ENCODE measurements at regions not wholly inside any gene's neighbourhood (a gene's known extent, or its start where the extent isn't known, plus 50 kb on each side); places are given as distances from the start of the nearest gene placed in this dataset.
A peak's percentile ranks its signal among the peaks of the same experiment; 100 is the strongest.

DNA sequence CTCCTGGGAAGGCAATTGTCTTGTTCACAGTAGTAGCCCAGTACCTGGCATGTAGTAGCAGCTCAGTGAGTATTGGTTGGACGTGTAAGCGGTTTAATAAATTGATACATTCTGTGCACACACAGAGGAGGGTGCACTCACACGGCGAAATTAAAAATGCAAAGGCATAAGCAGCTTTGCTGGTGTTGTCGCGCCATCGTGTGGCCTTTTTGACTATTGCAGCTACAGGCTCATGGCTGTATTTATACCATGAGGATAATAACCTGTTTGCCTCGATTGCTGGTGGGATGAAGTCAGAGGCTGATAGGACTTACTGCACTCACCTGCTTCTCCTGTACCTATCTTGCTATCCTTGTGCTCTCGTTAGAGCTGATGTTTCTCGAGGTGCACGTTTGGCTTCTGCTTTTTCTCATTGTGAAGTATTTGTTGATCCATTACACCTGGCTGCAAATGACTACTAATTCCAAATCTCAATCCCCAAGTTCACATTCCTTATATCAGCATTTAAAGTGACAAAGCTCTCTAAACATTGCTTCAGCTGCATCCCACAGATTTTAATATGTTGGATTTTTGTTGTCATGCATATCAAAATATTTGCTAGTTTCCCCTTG lies 61.5 kb downstream of the TBXT start:
- no peak overlapping the region for H3K4me3 ChIP-seq (ENCODE audit: low read length)
- no peak overlapping the region for H3K27ac ChIP-seq (ENCODE audit: low read length)
- no peaks in the 10 kb centered on the region for H3K27me3 ChIP-seq (ENCODE audit: control insufficient read depth, insufficient read depth, low read length)
- H3K36me3 ChIP-seq (ENCODE audit: control insufficient read depth, low read depth, low read length) = no peaks in the 10 kb centered on the region
- no peak overlapping the region for H3K9ac ChIP-seq (ENCODE audit: low read length)
- H3K4me1 ChIP-seq (ENCODE audit: control insufficient read depth, low read depth, low read length) = no peaks in the 10 kb centered on the region
- peaks cover 11% of the 10 kb centered on the region for H3K9me3 ChIP-seq (ENCODE audit: control insufficient read depth, low read depth, low read length)

DNA sequence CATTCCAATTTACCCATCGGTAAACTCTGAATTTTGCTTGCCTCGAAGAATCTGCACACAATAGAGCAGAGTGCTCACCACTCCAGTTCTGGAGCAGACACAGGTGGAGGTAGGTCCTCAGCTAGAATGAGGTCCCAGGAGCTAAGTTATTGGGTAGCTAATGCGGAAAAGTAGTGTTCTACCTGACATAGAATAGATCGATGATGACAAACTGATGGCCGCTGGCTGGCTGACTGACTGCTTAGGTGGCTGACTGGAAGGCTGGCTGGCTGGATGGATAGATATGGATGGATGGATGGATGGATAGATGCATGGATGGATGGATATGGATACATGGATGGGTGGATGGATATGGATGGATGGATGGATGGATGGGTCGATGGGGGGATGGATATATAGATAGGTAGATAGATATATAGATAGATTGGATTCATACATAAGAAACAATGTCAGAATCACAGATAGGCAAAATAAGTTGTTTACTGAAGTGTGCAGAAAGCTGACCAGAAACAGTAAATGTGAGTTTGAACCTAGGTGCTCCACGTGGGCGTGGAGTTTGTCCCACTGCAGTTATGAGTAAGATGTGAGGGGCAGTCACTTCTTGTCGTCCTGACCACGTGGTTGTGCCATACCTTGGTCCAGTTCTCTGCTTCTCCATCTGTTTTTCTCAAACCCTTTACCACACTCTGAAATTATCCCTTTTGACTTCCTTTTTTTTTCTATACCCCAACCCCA lies 62.1 kb downstream of the TBXT start:
- H3K27ac ChIP-seq (ENCODE audit: low read length) = no peak overlapping the region
- H3K9ac ChIP-seq (ENCODE audit: low read length) = no peak overlapping the region
- peaks cover 14% of the 10 kb centered on the region for H3K9me3 ChIP-seq (ENCODE audit: control insufficient read depth, low read depth, low read length)
- H3K4me3 ChIP-seq (ENCODE audit: low read length) = no peak overlapping the region
- no peaks in the 10 kb centered on the region for H3K4me1 ChIP-seq (ENCODE audit: control insufficient read depth, low read depth, low read length)
- no peaks in the 10 kb centered on the region for H3K36me3 ChIP-seq (ENCODE audit: control insufficient read depth, low read depth, low read length)
- H3K27me3 ChIP-seq (ENCODE audit: control insufficient read depth, insufficient read depth, low read length) = no peaks in the 10 kb centered on the region

- H3K9me3 ChIP-seq (ENCODE audit: control insufficient read depth, low read depth, low read length) = peaks cover 14% of the 10 kb centered on the region
- H3K27me3 ChIP-seq (ENCODE audit: control insufficient read depth, insufficient read depth, low read length) = no peaks in the 10 kb centered on the region
- no peaks in the 10 kb centered on the region for H3K36me3 ChIP-seq (ENCODE audit: control insufficient read depth, low read depth, low read length)
- no peak overlapping the region for H3K9ac ChIP-seq (ENCODE audit: low read length)
- H3K4me1 ChIP-seq (ENCODE audit: control insufficient read depth, low read depth, low read length) = no peaks in the 10 kb centered on the region
- H3K27ac ChIP-seq (ENCODE audit: low read length) = no peak overlapping the region
- no peak overlapping the region for H3K4me3 ChIP-seq (ENCODE audit: low read length)
Measured at GRCh38 chr6:166104872-166105271, 62.8 kb downstream of the TBXT start.

DNA sequence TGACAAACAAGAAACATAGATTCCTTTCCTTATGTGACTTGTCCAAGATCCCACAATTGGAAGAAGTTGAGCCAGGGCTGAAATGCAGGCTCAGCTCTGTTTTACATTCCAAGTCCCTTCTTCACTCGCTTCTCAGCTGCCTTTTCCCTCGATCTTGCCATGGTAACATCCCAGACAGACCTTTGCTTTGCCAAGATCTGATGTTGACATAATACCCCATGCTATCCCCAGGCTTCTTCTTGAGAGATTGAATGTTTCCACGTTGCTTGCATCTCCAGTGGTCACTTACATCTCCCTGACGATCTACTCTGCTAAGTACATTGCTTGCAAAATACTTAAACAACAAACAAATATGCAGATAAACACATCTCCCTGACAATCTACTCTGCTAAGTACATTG lies 63.5 kb downstream of the TBXT start:
- Histone ChIP-seq H3K27me3 (ENCODE audit: control insufficient read depth, insufficient read depth, low read length) (no peaks in the 10 kb centered on the region), H3K36me3 (ENCODE audit: control insufficient read depth, low read depth, low read length) (no peaks in the 10 kb centered on the region), H3K27ac (ENCODE audit: low read length) (no peak overlapping the region), H3K4me1 (ENCODE audit: control insufficient read depth, low read depth, low read length) (no peaks in the 10 kb centered on the region), H3K9me3 (ENCODE audit: control insufficient read depth, low read depth, low read length) (peaks cover 14% of the 10 kb centered on the region), H3K4me3 (ENCODE audit: low read length) (no peak overlapping the region), H3K9ac (ENCODE audit: low read length) (no peak overlapping the region)

DNA sequence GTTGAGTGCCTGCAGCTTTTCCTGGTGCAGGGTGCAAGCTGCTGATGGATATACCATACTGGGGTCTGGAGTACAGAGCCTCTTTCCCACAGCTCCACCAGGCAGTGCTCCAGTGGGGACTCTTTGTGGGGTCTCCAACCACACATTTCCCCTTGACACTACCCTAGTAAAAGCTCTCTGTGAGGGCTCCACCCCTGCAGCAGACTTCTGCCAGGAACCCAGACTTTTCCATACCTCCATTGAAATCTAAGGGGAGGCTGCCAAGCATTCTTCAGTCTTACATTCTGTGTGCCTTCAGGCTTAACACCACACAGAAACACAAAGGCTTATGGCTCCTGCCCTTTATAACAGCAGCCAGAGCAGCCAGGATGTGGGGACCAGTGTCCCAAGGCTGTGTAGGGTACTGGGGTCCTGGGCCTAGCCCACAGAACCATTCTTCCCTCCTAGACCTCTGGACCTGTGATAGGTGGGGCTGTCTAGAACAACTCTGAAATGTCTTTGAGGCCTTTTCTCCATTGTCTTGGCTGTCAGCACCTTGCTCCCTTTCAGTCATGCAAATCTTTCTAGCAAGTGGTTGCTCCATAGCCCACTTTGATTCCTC lies 65.7 kb downstream of the TBXT start:
- H3K9me3 ChIP-seq (ENCODE audit: control insufficient read depth, low read depth, low read length) = peaks cover 14% of the 10 kb centered on the region
- no peaks in the 10 kb centered on the region for H3K27me3 ChIP-seq (ENCODE audit: control insufficient read depth, insufficient read depth, low read length)
- H3K9ac ChIP-seq (ENCODE audit: low read length) = no peak overlapping the region
- H3K4me1 ChIP-seq (ENCODE audit: control insufficient read depth, low read depth, low read length) = no peaks in the 10 kb centered on the region
- no peak overlapping the region for H3K4me3 ChIP-seq (ENCODE audit: low read length)
- no peaks in the 10 kb centered on the region for H3K36me3 ChIP-seq (ENCODE audit: control insufficient read depth, low read depth, low read length)
- H3K27ac ChIP-seq (ENCODE audit: low read length) = no peak overlapping the region

- Histone ChIP-seq H3K9ac (ENCODE audit: low read length) (peak overlapping the region; percentile 25), H3K4me3 (ENCODE audit: low read length) (peak overlapping the region; percentile 77), H3K36me3 (ENCODE audit: control insufficient read depth, low read depth, low read length) (no peaks in the 10 kb centered on the region), H3K27me3 (ENCODE audit: control insufficient read depth, insufficient read depth, low read length) (no peaks in the 10 kb centered on the region), H3K9me3 (ENCODE audit: control insufficient read depth, low read depth, low read length) (peaks cover 14% of the 10 kb centered on the region), H3K4me1 (ENCODE audit: control insufficient read depth, low read depth, low read length) (no peaks in the 10 kb centered on the region), H3K27ac (ENCODE audit: low read length) (no peak overlapping the region)
Measured at GRCh38 chr6:166097914-166098522, 69.6 kb downstream of the TBXT start.

GRCh38 chr6:166087852-166088251 lies 79.8 kb downstream of the TBXT start:
- no peaks in the 10 kb centered on the region for H3K27me3 ChIP-seq (ENCODE audit: control insufficient read depth, insufficient read depth, low read length)
- no peak overlapping the region for H3K9ac ChIP-seq (ENCODE audit: low read length)
- H3K36me3 ChIP-seq (ENCODE audit: control insufficient read depth, low read depth, low read length) = no peaks in the 10 kb centered on the region
- no peak overlapping the region for H3K27ac ChIP-seq (ENCODE audit: low read length)
- H3K4me1 ChIP-seq (ENCODE audit: control insufficient read depth, low read depth, low read length) = no peaks in the 10 kb centered on the region
- H3K9me3 ChIP-seq (ENCODE audit: control insufficient read depth, low read depth, low read length) = no peaks in the 10 kb centered on the region
- H3K4me3 ChIP-seq (ENCODE audit: low read length) = no peak overlapping the region

- H3K4me3 ChIP-seq (ENCODE audit: low read length) = no peak overlapping the region
- no peak overlapping the region for H3K27ac ChIP-seq (ENCODE audit: low read length)
- no peaks in the 10 kb centered on the region for H3K27me3 ChIP-seq (ENCODE audit: control insufficient read depth, insufficient read depth, low read length)
- H3K36me3 ChIP-seq (ENCODE audit: control insufficient read depth, low read depth, low read length) = no peaks in the 10 kb centered on the region
- H3K4me1 ChIP-seq (ENCODE audit: control insufficient read depth, low read depth, low read length) = no peaks in the 10 kb centered on the region
- H3K9me3 ChIP-seq (ENCODE audit: control insufficient read depth, low read depth, low read length) = no peaks in the 10 kb centered on the region
- H3K9ac ChIP-seq (ENCODE audit: low read length) = no peak overlapping the region
Measured at GRCh38 chr6:166087246-166087645, 80.4 kb downstream of the TBXT start.

- Histone ChIP-seq H3K9ac (ENCODE audit: low read length) (no peak overlapping the region), H3K9me3 (ENCODE audit: control insufficient read depth, low read depth, low read length) (no peaks in the 10 kb centered on the region), H3K4me3 (ENCODE audit: low read length) (no peak overlapping the region), H3K27ac (ENCODE audit: low read length) (no peak overlapping the region), H3K4me1 (ENCODE audit: control insufficient read depth, low read depth, low read length) (no peaks in the 10 kb centered on the region), H3K36me3 (ENCODE audit: control insufficient read depth, low read depth, low read length) (no peaks in the 10 kb centered on the region), H3K27me3 (ENCODE audit: control insufficient read depth, insufficient read depth, low read length) (no peaks in the 10 kb centered on the region)
Measured at GRCh38 chr6:166085500-166085899, 82.2 kb downstream of the TBXT start.

GRCh38 chr6:166084951-166085350 lies 82.7 kb downstream of the TBXT start:
- H3K36me3 ChIP-seq (ENCODE audit: control insufficient read depth, low read depth, low read length) = no peaks in the 10 kb centered on the region
- H3K9ac ChIP-seq (ENCODE audit: low read length) = no peak overlapping the region
- no peaks in the 10 kb centered on the region for H3K9me3 ChIP-seq (ENCODE audit: control insufficient read depth, low read depth, low read length)
- H3K27me3 ChIP-seq (ENCODE audit: control insufficient read depth, insufficient read depth, low read length) = no peaks in the 10 kb centered on the region
- H3K4me1 ChIP-seq (ENCODE audit: control insufficient read depth, low read depth, low read length) = no peaks in the 10 kb centered on the region
- no peak overlapping the region for H3K27ac ChIP-seq (ENCODE audit: low read length)
- no peak overlapping the region for H3K4me3 ChIP-seq (ENCODE audit: low read length)

GRCh38 chr6:166079841-166080240 lies 87.8 kb downstream of the TBXT start:
- Histone ChIP-seq H3K4me3 (ENCODE audit: low read length) (no peak overlapping the region), H3K36me3 (ENCODE audit: control insufficient read depth, low read depth, low read length) (no peaks in the 10 kb centered on the region), H3K9ac (ENCODE audit: low read length) (no peak overlapping the region), H3K27me3 (ENCODE audit: control insufficient read depth, insufficient read depth, low read length) (no peaks in the 10 kb centered on the region), H3K9me3 (ENCODE audit: control insufficient read depth, low read depth, low read length) (no peaks in the 10 kb centered on the region), H3K4me1 (ENCODE audit: control insufficient read depth, low read depth, low read length) (no peaks in the 10 kb centered on the region), H3K27ac (ENCODE audit: low read length) (no peak overlapping the region)

All from iPS-18a (cell line).